Mesothelial cell of epicardium (in vitro differentiated cells): ENCODE measurements at regions not wholly inside any gene's neighbourhood (a gene's known extent, or its start where the extent isn't known, plus 50 kb on each side); places are given as distances from the start of the nearest gene placed in this dataset.

ENCODE experiments used
- DNase-seq, 2 experiments: peaks; one replicate each; pipeline ENCODE4 v3.0.0; 2021; ENCODE audit warnings: low spot score in 2 of 2; ENCODE audit not compliant: unreplicated experiment in 2 of 2
- H3K27ac Mint-ChIP-seq: 2 replicates; pipeline ENCODE4 v1.8.0; 2021; ENCODE audit warnings: mixed read lengths
- H3K27me3 Mint-ChIP-seq: 2 replicates; pipeline ENCODE4 v1.8.0; 2021; ENCODE audit warnings: low read depth, mixed read lengths
- H3K36me3 Mint-ChIP-seq: 2 replicates; pipeline ENCODE4 v1.8.0; 2021; ENCODE audit warnings: mixed read lengths
- H3K4me1 Mint-ChIP-seq: 2 replicates; pipeline ENCODE4 v1.8.0; 2021; ENCODE audit warnings: mixed read lengths
- H3K4me3 Mint-ChIP-seq: 2 replicates; pipeline ENCODE4 v1.8.0; 2021; ENCODE audit warnings: mild to moderate bottlenecking, moderate library complexity, mixed read lengths
- H3K9me3 Mint-ChIP-seq: 2 replicates; pipeline ENCODE4 v1.8.0; 2021; ENCODE audit warnings: mixed read lengths
- TF ChIP-seq, protein P1 (sequence below): fragments of 200-600 bp; sonication (generic); IDR thresholded peaks from one replicate; pipeline ENCODE4 v1.5.0; 2021; ENCODE audit warnings: antibody characterized with exemption; ENCODE audit not compliant: unreplicated experiment

DNA sequence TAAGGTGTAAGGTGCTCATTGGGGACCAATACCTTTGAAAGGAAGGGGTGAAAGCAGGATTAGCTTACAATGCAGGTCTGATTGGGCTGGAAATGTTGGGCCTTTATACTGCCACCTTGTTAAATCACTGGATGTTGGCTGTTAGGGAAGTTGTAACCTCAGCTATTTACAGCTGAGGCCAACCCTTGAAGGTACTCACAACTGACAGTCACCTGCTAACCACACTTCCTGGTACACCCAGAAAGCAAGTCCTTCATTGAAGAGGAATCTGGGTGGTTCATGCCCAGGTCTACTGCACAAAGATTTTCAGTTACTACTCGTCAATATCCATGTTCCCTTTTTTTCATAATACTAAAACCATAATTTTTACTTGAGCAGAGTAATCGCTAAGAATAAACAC is 65.4 kb upstream of the CLDN18 start:
- TF ChIP-seq, protein P1, sequence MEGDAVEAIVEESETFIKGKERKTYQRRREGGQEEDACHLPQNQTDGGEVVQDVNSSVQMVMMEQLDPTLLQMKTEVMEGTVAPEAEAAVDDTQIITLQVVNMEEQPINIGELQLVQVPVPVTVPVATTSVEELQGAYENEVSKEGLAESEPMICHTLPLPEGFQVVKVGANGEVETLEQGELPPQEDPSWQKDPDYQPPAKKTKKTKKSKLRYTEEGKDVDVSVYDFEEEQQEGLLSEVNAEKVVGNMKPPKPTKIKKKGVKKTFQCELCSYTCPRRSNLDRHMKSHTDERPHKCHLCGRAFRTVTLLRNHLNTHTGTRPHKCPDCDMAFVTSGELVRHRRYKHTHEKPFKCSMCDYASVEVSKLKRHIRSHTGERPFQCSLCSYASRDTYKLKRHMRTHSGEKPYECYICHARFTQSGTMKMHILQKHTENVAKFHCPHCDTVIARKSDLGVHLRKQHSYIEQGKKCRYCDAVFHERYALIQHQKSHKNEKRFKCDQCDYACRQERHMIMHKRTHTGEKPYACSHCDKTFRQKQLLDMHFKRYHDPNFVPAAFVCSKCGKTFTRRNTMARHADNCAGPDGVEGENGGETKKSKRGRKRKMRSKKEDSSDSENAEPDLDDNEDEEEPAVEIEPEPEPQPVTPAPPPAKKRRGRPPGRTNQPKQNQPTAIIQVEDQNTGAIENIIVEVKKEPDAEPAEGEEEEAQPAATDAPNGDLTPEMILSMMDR = no peak
- Mint-ChIP-seq H3K27ac (no peak overlapping the region), H3K36me3 (no peaks in the 10 kb centered on the region), H3K9me3 (peaks cover 4% of the 10 kb centered on the region), H3K4me1 (no peaks in the 10 kb centered on the region), H3K27me3 (peaks cover 12% of the 10 kb centered on the region), H3K4me3 (no peak overlapping the region)
- no peak for DNase-seq

DNA sequence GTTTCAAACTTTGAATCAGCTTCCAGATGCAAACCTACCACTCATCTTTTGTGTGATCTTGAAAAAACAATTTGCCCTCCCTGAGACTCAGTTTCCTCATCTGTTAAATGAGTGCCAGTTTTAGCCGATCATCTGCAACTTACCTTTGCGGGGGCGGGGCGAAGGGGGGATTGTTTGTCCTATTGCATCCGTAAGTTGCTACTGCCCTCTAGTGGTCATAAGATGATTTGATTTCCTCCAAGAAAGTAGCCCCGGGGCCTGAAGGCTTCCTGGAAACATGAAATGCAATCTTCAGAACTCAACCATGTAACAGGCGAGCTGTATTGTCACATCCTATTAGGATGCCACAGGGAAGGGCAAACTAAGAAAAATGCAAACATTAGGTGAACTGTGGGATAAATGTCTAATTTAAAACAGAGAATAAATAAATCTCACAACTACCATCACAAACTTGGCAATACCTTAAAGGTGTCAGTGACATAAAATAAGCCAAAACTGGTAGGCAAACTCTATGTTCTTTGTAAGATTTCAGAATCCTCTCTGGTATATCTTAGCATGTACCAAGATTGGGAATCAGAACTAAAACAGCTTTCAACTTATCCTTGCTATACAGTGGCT is 63.5 kb upstream of the CLDN18 start:
- DNase-seq = peak; percentile 34 to 60
- TF ChIP-seq, protein P1 = peak; percentile 86
- no peak overlapping the region for H3K27ac Mint-ChIP-seq
- H3K36me3 Mint-ChIP-seq = no peaks in the 10 kb centered on the region
- H3K4me3 Mint-ChIP-seq = no peak overlapping the region
- H3K9me3 Mint-ChIP-seq = peaks cover under 1% of the 10 kb centered on the region
- H3K27me3 Mint-ChIP-seq = peaks cover 14% of the 10 kb centered on the region
- H3K4me1 Mint-ChIP-seq = no peaks in the 10 kb centered on the region

DNA sequence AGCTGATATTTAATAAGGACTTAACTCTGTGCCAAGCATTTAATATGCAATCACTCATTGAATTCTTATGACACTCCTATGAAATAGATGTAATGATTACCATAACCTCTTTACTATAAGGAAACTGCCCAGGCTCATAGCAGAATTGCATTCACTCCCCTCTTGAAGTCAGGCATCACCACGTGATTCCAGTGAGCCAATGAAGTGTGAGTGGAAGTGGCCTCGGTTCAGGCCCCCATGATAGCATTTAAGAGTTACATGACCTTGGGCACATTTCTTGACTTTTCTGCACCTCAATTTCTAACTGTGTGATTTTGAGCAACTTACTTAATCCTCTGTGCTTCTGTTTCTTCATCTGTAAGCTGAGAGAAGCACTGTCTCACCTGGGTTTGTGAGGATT is 62.8 kb upstream of the CLDN18 start:
- no peaks in the 10 kb centered on the region for H3K4me1 Mint-ChIP-seq
- TF ChIP-seq, protein P1 = no peak
- H3K27me3 Mint-ChIP-seq = peaks cover 19% of the 10 kb centered on the region
- no peak overlapping the region for H3K27ac Mint-ChIP-seq
- no peaks in the 10 kb centered on the region for H3K9me3 Mint-ChIP-seq
- no peak overlapping the region for H3K4me3 Mint-ChIP-seq
- no peak for DNase-seq
- no peaks in the 10 kb centered on the region for H3K36me3 Mint-ChIP-seq

DNA sequence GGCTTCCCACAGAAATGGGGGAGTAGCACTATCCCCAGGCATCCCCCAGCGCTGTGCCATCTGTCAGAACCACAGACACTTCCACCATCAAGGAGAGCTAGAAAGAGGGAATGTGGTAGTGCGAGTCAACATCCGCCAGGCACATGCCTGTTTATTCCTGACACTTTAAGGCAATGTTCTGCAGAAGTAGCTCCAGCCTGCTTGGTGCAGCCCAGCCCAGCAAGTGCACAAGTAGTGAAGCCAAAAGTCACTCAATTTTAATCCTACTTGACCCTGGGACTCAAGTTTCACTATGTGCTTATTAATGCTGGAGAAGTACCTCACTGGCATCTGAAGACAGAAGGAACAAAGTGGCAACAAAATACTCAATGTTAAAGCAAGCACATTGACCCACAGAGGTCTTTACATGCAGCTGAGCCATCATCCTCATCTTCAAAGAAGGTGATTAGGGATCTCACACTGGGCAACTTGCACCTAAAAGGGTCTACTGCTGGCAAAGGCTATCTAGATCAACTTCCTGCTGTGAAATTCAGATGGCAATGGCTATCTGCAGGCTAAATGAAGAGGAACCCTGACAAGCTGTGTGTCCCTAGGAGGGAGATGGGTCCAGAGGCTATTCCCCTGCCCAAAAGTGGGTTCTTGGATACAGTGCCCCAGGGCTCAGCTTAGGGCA is 61.4 kb upstream of the CLDN18 start:
- Mint-ChIP-seq H3K27ac (no peak overlapping the region), H3K9me3 (peaks cover 8% of the 10 kb centered on the region), H3K4me3 (no peak overlapping the region), H3K4me1 (no peaks in the 10 kb centered on the region), H3K27me3 (peaks cover 17% of the 10 kb centered on the region), H3K36me3 (no peaks in the 10 kb centered on the region)
- TF ChIP-seq, protein P1 = no peak
- no peak for DNase-seq

DNA sequence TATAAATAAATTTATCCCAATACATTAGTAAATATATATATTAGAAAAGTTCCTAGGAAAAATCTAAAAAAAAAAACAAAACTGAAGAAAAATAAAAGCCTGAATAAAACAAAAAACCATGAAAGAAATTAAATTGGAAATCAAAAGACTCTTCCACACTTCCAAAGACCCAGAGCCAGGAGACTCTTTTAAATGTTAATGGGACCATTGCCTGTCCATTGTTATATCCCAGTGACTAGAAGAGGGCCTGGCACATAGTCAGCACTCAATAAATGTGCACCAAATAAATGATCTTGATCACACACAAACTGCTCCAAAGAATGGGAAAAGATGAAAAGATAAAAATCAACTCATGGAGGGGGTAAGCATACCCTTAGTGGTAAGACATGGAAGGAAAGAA is 51.3 kb upstream of the CLDN18 start:
- Mint-ChIP-seq H3K27me3 (peaks cover 16% of the 10 kb centered on the region), H3K4me1 (no peaks in the 10 kb centered on the region), H3K27ac (no peak overlapping the region), H3K9me3 (peaks cover 12% of the 10 kb centered on the region), H3K4me3 (no peak overlapping the region), H3K36me3 (no peaks in the 10 kb centered on the region)
- TF ChIP-seq, protein P1 = no peak
- no peak for DNase-seq
